GM23338 (cell line): ENCODE measurements at regions not wholly inside any gene's neighbourhood (a gene's known extent, or its start where the extent isn't known, plus 50 kb on each side); places are given as distances from the start of the nearest gene placed in this dataset.

Source experiments
- CREB1 ChIP-seq: fragments of 250-450 bp; sonication (Bioruptor Pico); IDR thresholded peaks from 2 replicates; pipeline ENCODE4 v1.5.0; 2020; ENCODE audit warnings: low read depth, mild to moderate bottlenecking, moderate library complexity
- CTCF ChIP-seq, 2 experiments: fragments of 200-600 bp in 1 of 2; sonication (generic) in 1 of 2; conservative IDR thresholded peaks; 2 replicates each; pipeline versions ENCODE4 v1.5.1 to v1.6.1; 2016 to 2017; ENCODE audit warnings: antibody characterized with exemption in 2 of 2, low read depth in 2 of 2, mild to moderate bottlenecking in 2 of 2, moderate library complexity in 1 of 2
- EZH2 ChIP-seq: fragments of 200-600 bp; sonication (generic); IDR thresholded peaks from one replicate; pipeline ENCODE4 v1.8.0; 2017; ENCODE audit warnings: antibody characterized with exemption, mild to moderate bottlenecking, low read depth; ENCODE audit not compliant: unreplicated experiment
- EZH2phosphoT487 ChIP-seq: fragments of 200-600 bp; sonication (generic); IDR thresholded peaks from one replicate; pipeline ENCODE4 v1.8.1; 2018; ENCODE audit warnings: antibody characterized with exemption; ENCODE audit not compliant: unreplicated experiment
- NANOG ChIP-seq: IDR thresholded peaks from 2 replicates; pipeline ENCODE4 v1.6.1; 2016; ENCODE audit warnings: antibody characterized with exemption, borderline replicate concordance
- POLR2AphosphoS5 ChIP-seq: IDR thresholded peaks from 2 replicates; pipeline ENCODE4 v1.6.1; 2016; ENCODE audit warnings: antibody characterized with exemption, low read depth
- REST ChIP-seq: IDR thresholded peaks from one replicate; pipeline ENCODE4 v1.6.1; 2018; ENCODE audit warnings: antibody characterized with exemption; ENCODE audit not compliant: unreplicated experiment
- ZNF331 ChIP-seq: fragments of 250-450 bp; sonication (Bioruptor Pico); IDR thresholded peaks from 2 replicates; pipeline ENCODE4 v1.5.0; 2020; ENCODE audit warnings: low read depth, mild to moderate bottlenecking, moderate library complexity
- TF ChIP-seq, protein P1 (sequence below): IDR thresholded peaks from 2 replicates; pipeline ENCODE4 v1.6.1; 2016; ENCODE audit warnings: antibody characterized with exemption

DNA sequence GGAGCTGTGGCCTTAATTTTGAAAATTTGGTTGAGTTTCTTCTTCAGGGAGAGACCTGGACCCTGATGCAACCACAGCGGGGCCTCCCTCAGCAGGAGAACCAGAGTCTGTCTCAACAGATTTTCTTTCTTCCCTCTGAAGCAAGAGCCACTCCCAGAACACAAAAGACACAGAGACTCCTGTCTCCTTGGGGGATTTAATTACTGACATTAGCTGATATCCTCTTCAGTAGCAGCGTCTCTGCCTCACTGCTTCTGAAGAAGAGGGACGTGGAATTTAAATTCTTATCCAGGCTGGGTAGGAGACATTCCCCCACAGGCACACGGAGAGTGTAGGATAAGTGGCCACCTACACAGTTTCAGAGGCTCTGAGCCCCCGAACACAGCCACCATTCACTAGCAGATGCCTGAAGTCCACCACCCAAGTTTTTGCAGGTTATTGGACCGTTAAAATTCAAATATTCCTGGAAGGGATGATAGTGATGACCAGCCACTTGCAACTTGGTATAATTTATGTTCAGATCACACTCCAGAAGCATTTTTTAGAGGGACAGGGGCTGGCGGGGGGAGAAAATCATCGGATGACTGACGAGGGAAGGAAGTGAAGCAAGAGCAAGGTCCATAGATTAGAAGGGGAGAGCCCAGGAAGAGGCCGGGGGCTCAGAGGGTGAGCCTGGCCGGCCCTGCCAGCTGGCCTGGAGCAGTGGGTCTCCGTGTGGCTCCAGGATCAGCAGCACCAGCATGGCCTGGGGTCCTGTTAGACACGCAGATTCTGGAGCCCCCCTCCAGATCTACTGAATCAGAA lies 109.7 kb downstream of the BDH1 start:
- TF ChIP-seq CTCF (conservative IDR thresholded peaks at IDR 0.05; ENCODE audit: low read depth in 2 of 2) (no peak), REST (no peak), EZH2 (no peak), POLR2AphosphoS5 (no peak), EZH2phosphoT487 (no peak), CREB1 (CRISPR knock-in tag) (no peak), ZNF331 (CRISPR knock-in tag) (no peak), NANOG (no peak)
- TF ChIP-seq, protein P1, sequence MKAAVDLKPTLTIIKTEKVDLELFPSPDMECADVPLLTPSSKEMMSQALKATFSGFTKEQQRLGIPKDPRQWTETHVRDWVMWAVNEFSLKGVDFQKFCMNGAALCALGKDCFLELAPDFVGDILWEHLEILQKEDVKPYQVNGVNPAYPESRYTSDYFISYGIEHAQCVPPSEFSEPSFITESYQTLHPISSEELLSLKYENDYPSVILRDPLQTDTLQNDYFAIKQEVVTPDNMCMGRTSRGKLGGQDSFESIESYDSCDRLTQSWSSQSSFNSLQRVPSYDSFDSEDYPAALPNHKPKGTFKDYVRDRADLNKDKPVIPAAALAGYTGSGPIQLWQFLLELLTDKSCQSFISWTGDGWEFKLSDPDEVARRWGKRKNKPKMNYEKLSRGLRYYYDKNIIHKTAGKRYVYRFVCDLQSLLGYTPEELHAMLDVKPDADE: no peak
